Lower lobe of right lung (tissue), 2 donors: ENCODE measurements at regions not wholly inside any gene's neighbourhood (a gene's known extent, or its start where the extent isn't known, plus 50 kb on each side); places are given as distances from the start of the nearest gene placed in this dataset.

Source experiments
- ATAC-seq, 2 donors: fragments of 200-7000 bp; cut with Tn5 transposase; one replicate each; pipeline ENCODE4 v1.9.1; 2020 to 2022; ENCODE audit warnings: mild to moderate bottlenecking in 2 of 2, moderate library complexity in 2 of 2
- DNase-seq: peaks from one replicate; pipeline ENCODE4 v3.0.0-alpha.2; 2020
- H3K27ac ChIP-seq: fragments of 200-600 bp; one replicate; pipeline ENCODE4 v1.8.0; 2022
- H3K27me3 ChIP-seq: fragments of 200-600 bp; one replicate; pipeline ENCODE4 v1.8.0; 2022; ENCODE audit warnings: low read depth
- H3K36me3 ChIP-seq: fragments of 200-600 bp; one replicate; pipeline ENCODE4 v1.8.0; 2022; ENCODE audit warnings: mild to moderate bottlenecking
- H3K4me1 ChIP-seq: fragments of 200-600 bp; one replicate; pipeline ENCODE4 v1.8.0; 2022
- H3K4me3 ChIP-seq: fragments of 200-600 bp; one replicate; pipeline ENCODE4 v1.8.0; 2022; ENCODE audit warnings: mild to moderate bottlenecking
- H3K9me3 ChIP-seq: fragments of 200-600 bp; one replicate; pipeline ENCODE4 v1.8.0; 2022
- intact Hi-C: fragments of 100-400 bp; cut with DNase I; formaldehyde crosslinking; loops from one replicate; pipeline ENCODE4 v1.11.0; 2022
- TF ChIP-seq, protein P1 (sequence below): fragments of 200-600 bp; IDR thresholded peaks from one replicate; pipeline ENCODE4 v1.8.0; 2022; ENCODE audit warnings: antibody characterized with exemption, mild to moderate bottlenecking
- donor health status: DM: no; HTN: yes; CAD: no; lungs with severe emphysema.

DNA sequence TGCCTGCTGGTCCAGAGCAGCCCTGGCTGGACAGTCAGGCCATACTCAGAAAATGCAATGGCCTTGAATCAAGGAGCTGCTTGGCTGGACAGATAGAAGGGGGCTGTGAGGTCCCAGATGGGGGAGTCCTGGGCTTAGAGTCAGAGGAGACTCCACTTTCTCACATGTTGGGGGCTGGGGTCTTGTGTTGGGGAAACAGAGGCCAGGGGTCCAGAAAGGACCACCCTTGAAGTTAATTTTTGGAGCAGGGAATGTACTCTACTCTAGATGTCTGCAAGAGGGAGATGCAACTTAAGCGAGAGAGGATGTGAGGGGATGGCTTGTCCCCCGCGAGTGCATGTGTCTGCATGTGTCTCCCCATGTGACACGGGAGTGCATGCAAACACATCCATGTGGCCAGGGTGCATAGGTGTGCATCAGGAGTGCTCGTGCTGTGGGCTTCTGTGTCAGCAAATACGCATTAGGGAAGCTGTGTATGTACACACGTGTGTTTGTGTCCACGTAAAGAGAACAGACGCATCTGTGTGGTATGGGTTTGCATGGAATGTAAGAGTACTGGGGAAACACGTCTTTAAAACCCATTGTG lies 303.2 kb downstream of the MYCN start:
- H3K36me3 ChIP-seq, result no peaks in the 10 kb centered on the region
- no peak overlapping the region for H3K27ac ChIP-seq
- TF ChIP-seq, protein P1, sequence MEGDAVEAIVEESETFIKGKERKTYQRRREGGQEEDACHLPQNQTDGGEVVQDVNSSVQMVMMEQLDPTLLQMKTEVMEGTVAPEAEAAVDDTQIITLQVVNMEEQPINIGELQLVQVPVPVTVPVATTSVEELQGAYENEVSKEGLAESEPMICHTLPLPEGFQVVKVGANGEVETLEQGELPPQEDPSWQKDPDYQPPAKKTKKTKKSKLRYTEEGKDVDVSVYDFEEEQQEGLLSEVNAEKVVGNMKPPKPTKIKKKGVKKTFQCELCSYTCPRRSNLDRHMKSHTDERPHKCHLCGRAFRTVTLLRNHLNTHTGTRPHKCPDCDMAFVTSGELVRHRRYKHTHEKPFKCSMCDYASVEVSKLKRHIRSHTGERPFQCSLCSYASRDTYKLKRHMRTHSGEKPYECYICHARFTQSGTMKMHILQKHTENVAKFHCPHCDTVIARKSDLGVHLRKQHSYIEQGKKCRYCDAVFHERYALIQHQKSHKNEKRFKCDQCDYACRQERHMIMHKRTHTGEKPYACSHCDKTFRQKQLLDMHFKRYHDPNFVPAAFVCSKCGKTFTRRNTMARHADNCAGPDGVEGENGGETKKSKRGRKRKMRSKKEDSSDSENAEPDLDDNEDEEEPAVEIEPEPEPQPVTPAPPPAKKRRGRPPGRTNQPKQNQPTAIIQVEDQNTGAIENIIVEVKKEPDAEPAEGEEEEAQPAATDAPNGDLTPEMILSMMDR, result no peak
- intact Hi-C loops, result no loop called here
- ATAC-seq (no peak), DNase-seq (no peak)
- no peak overlapping the region for H3K4me3 ChIP-seq
- no peaks in the 10 kb centered on the region for H3K4me1 ChIP-seq
- H3K9me3 ChIP-seq, result no peaks in the 10 kb centered on the region
- no peaks in the 10 kb centered on the region for H3K27me3 ChIP-seq

DNA sequence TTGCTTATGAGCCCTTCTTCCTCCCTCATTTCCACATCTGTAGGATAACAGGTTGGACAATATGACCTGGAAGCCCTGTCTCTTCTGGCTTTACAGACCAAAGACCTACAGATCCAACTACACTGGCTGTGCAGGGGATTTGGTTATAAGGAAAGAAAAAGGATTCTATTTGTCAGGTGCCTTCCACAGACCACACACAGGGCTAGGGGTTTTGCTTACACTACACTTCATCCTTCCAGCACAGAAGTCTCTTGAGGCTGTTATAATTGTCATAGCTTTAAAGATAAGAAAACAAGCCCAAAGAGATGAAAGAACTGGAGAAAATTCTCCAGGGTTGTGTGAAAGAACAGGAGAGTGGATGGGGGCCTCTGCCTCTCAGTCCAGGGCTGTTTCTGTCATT lies 302.6 kb downstream of the MYCN start:
- no peaks in the 10 kb centered on the region for H3K9me3 ChIP-seq
- H3K4me3 ChIP-seq, result no peak overlapping the region
- H3K27me3 ChIP-seq, result no peaks in the 10 kb centered on the region
- DNase-seq (no peak), ATAC-seq (no peak)
- H3K27ac ChIP-seq, result no peak overlapping the region
- no peaks in the 10 kb centered on the region for H3K36me3 ChIP-seq
- TF ChIP-seq, protein P1, result no peak
- intact Hi-C loops, result no loop called here
- no peaks in the 10 kb centered on the region for H3K4me1 ChIP-seq

DNA sequence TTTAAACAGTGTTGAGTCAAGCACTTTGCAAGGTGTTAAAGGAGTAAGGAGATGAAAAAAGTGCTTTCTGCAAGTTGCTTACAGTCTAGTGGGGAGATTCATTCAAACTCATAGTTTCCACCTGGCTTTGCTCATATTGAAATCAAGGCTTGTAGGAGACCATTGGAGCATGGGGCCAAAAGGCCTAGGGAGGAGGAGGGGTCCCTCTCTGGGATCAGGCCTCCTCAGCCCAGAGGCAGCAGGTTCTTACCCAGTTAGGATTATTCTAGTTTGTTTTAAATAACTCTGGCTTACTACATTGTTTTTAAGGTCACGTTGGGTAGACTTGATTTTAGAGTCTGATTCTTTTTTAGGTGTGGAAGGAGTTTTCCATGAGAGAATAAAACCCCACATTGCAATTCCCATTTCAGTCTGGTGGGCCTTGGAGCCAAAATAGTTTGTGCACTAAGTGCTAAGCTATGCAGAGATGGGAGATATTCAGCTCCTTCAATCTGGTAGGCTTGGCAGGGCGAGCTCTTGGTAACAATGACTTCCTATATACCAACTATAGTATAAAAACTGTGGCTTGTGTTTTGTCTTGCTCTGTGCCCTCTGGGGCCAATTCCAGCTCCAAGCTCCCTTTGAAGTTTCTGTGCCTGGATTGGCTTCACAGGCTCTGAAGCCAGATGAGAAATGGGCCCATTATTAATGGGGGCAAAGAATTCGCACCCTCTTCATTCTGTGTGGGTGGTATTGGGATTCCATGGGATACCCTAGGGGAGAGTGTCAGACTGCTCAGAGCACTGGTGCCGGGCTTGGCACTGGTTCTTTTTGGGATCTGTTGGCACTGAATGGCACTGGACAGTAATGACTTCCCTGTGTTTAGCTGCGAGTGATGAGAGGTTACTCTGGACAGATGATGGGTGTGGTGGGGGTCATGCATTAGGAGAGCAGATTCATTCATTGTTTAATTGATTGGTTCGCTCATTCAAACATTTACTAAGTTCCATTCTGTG lies 301.1 kb downstream of the MYCN start:
- no peak for ATAC-seq
- Histone ChIP-seq H3K27ac (no peak overlapping the region), H3K27me3 (no peaks in the 10 kb centered on the region), H3K9me3 (no peaks in the 10 kb centered on the region), H3K4me3 (no peak overlapping the region), H3K4me1 (no peaks in the 10 kb centered on the region), H3K36me3 (no peaks in the 10 kb centered on the region)
- no peak for DNase-seq
- TF ChIP-seq, protein P1, result no peak
- intact Hi-C loops, result no loop called here

DNA sequence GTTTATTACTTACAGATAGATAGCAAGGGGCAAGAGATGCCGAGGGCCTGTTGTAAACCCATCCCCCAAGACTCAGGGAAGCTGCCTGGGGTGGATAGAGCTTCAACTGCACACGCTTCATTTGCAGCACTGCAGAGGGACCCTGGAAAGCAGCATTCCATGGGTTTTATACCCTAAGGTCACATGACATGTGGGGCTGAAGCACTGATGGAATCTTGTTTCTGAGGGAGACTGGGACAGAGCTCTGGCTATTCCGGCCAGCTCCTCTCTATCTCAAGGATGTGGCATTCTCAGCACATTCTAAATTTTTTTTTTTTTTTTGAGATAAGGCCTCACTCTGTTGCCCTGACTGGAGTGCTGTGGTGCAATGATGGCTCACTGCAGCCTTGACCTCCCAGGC lies 300.1 kb downstream of the MYCN start:
- no peaks in the 10 kb centered on the region for H3K36me3 ChIP-seq
- peaks cover 3% of the 10 kb centered on the region for H3K27me3 ChIP-seq
- TF ChIP-seq, protein P1, result no peak
- no peaks in the 10 kb centered on the region for H3K9me3 ChIP-seq
- ATAC-seq, result no peak
- H3K4me1 ChIP-seq, result no peaks in the 10 kb centered on the region
- no peak overlapping the region for H3K4me3 ChIP-seq
- H3K27ac ChIP-seq, result no peak overlapping the region
- intact Hi-C loops, result no loop called here
- no peak for DNase-seq

DNA sequence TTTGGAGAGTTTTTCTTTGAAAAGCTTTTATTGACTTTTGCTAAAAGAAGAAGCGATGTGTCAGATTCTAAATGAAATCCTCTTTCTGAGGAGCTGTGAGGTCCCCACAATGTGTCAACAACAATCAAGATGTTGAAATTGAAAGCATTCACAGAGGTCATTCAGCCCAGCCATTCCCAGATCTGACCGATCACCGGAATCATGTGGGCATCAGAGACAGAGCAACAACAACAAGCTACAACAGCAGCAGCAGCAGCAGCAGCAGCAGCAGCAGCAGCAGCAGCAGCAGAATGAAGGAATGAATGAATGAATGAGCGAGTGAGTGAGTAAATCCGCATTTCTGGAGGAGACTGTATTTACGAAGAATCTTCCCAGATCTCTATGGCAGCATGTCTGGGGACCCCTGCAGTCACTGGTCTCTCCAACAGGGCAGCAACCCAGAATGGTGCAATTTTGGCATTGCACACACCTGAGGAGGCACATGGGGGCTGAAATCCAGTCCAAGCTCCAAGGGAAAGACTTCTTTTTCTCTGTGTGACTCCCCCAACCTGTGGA lies 299.0 kb downstream of the MYCN start:
- intact Hi-C loops, result no loop called here
- H3K4me3 ChIP-seq, result no peak overlapping the region
- no peaks in the 10 kb centered on the region for H3K36me3 ChIP-seq
- H3K27ac ChIP-seq, result no peak overlapping the region
- TF ChIP-seq, protein P1, result no peak
- peaks cover 3% of the 10 kb centered on the region for H3K27me3 ChIP-seq
- DNase-seq (no peak), ATAC-seq (no peak)
- H3K4me1 ChIP-seq, result no peaks in the 10 kb centered on the region
- H3K9me3 ChIP-seq, result no peaks in the 10 kb centered on the region
